GM23248 (cell line): ENCODE measurements at regions not wholly inside any gene's neighbourhood (a gene's known extent, or its start where the extent isn't known, plus 50 kb on each side); places are given as distances from the start of the nearest gene placed in this dataset.

Experiments used
- EZH2 ChIP-seq: fragments of 200-600 bp; sonication (generic); IDR thresholded peaks from 2 replicates; pipeline ENCODE4 v1.6.1; 2018; ENCODE audit warnings: antibody characterized with exemption, mild to moderate bottlenecking; ENCODE audit not compliant: insufficient read depth, poor library complexity, severe bottlenecking
- EZH2phosphoT487 ChIP-seq: fragments of 200-600 bp; sonication (generic); IDR thresholded peaks from 2 replicates; pipeline ENCODE4 v1.6.1; 2018; ENCODE audit warnings: antibody characterized with exemption, moderate library complexity, mild to moderate bottlenecking, low read depth; ENCODE audit not compliant: insufficient read depth

GRCh38 chr7:41336455-41336952 is 366.4 kb downstream of the INHBA start:
- TF ChIP-seq EZH2phosphoT487 (no peak), EZH2 (no peak)
